ENCODE measurements at regions not wholly inside any gene's neighbourhood (a gene's known extent, or its start where the extent isn't known, plus 50 kb on each side); places are given as distances from the start of the nearest gene placed in this dataset.

GRCh38 chr6:156451088-156451487, 326.1 kb upstream of the ARID1B start:
- DNase-seq (ENCODE audit: low read depth in 2 of 2) = no peak

GRCh38 chr6:156450421-156450820, 326.8 kb upstream of the ARID1B start:
- DNase-seq (ENCODE audit: low read depth in 2 of 2) = no peak

- no peak for DNase-seq (ENCODE audit: low read depth in 2 of 2)
Observed at GRCh38 chr6:156449569-156449968, 327.6 kb upstream of the ARID1B start.

- no peak for DNase-seq (ENCODE audit: low read depth in 2 of 2)
Observed at GRCh38 chr6:156449128-156449527, 328.1 kb upstream of the ARID1B start.

GRCh38 chr6:156448579-156448978, 328.6 kb upstream of the ARID1B start:
- no peak for DNase-seq (ENCODE audit: low read depth in 2 of 2)

- no peak for DNase-seq (ENCODE audit: low read depth in 2 of 2)
Observed at GRCh38 chr6:156440688-156441087, 336.5 kb upstream of the ARID1B start.

GRCh38 chr6:156438350-156438923, 338.7 kb upstream of the ARID1B start:
- peak; percentile 17 to 20 for DNase-seq (ENCODE audit: low read depth in 2 of 2)

- DNase-seq (ENCODE audit: low read depth in 2 of 2) = no peak
Observed at GRCh38 chr6:156437121-156437879, 339.9 kb upstream of the ARID1B start.

GRCh38 chr6:156434795-156435190, 342.4 kb upstream of the ARID1B start:
- DNase-seq (ENCODE audit: low read depth in 2 of 2) = no peak

GRCh38 chr6:156434049-156434794, 343.0 kb upstream of the ARID1B start:
- no peak for DNase-seq (ENCODE audit: low read depth in 2 of 2)

- no peak for DNase-seq (ENCODE audit: low read depth in 2 of 2)
Observed at GRCh38 chr6:156432543-156432942, 344.6 kb upstream of the ARID1B start.

GRCh38 chr6:156430386-156430785, 346.8 kb upstream of the ARID1B start:
- no peak for DNase-seq (ENCODE audit: low read depth in 2 of 2)

- peak; percentile 75 to 80 for DNase-seq (ENCODE audit: low read depth in 2 of 2)
Observed at GRCh38 chr6:156427345-156427744, 349.8 kb upstream of the ARID1B start.

GRCh38 chr6:156425359-156426020, 351.7 kb upstream of the ARID1B start:
- DNase-seq (ENCODE audit: low read depth in 2 of 2) = peak; percentile 76 to 78

- DNase-seq (ENCODE audit: low read depth in 2 of 2) = no peak
Observed at GRCh38 chr6:156423829-156424228, 353.3 kb upstream of the ARID1B start.

- no peak for DNase-seq (ENCODE audit: low read depth in 2 of 2)
Observed at GRCh38 chr6:156423075-156423474, 354.1 kb upstream of the ARID1B start.

GRCh38 chr6:156421933-156422332, 355.2 kb upstream of the ARID1B start:
- no peak for DNase-seq (ENCODE audit: low read depth in 2 of 2)

- peak in 1 of 2 experiments; percentile 15 for DNase-seq (ENCODE audit: low read depth in 2 of 2)
Observed at GRCh38 chr6:156421301-156421700, 355.9 kb upstream of the ARID1B start.

GRCh38 chr6:156420172-156420993, 356.8 kb upstream of the ARID1B start:
- DNase-seq (ENCODE audit: low read depth in 2 of 2) = no peak

- no peak for DNase-seq (ENCODE audit: low read depth in 2 of 2)
Observed at GRCh38 chr6:156419594-156419993, 357.6 kb upstream of the ARID1B start.

GRCh38 chr6:156418253-156418652, 358.9 kb upstream of the ARID1B start:
- no peak for DNase-seq (ENCODE audit: low read depth in 2 of 2)

Measured in fibroblast of skin of left quadriceps (primary cell).